ENCODE measurements at regions not wholly inside any gene's neighbourhood (a gene's known extent, or its start where the extent isn't known, plus 50 kb on each side); places are given as distances from the start of the nearest gene placed in this dataset.

GRCh38 chr6:6495851-6496250 is 92.7 kb upstream of the LY86 start:
- TF ChIP-seq SP1 (CRISPR knock-in tag; conservative IDR thresholded peaks at IDR 0.05) (no peak), CTCF (IDR thresholded peaks at IDR 0.05) (no peak), ZBTB21 (CRISPR knock-in tag; IDR thresholded peaks at IDR 0.05; ENCODE audit: borderline replicate concordance) (no peak)
